HG02885 (cell line): ENCODE measurements at regions not wholly inside any gene's neighbourhood (a gene's known extent, or its start where the extent isn't known, plus 50 kb on each side); places are given as distances from the start of the nearest gene placed in this dataset.

ENCODE experiments used
- ATAC-seq: cut with Tn5 transposase; IDR thresholded peaks from one replicate; pipeline ENCODE4 v1.9.1; 2021; ENCODE audit warnings: mild to moderate bottlenecking; ENCODE audit not compliant: unreplicated experiment, poor library complexity

DNA sequence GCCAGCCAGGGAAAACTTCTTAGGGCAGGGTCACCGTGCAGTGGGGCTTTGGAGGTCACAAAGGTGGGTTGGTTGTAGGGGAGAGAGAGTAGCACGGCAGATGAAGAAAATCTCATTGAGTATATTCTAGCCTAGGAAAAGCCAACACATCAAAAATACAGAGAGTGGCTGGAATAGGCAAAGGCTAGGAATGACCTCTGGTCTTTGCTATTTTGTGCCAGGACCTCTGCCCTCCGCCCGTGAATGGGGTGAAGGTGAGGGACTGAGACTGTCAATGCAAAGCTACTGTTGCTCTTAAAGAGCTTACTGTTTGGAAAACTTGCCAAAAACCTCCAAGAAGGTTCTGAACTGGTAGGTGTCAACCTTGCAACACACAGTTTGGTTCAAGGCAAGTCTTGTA lies 346.7 kb downstream of the CDH26 start:
- ATAC-seq, result no peak

DNA sequence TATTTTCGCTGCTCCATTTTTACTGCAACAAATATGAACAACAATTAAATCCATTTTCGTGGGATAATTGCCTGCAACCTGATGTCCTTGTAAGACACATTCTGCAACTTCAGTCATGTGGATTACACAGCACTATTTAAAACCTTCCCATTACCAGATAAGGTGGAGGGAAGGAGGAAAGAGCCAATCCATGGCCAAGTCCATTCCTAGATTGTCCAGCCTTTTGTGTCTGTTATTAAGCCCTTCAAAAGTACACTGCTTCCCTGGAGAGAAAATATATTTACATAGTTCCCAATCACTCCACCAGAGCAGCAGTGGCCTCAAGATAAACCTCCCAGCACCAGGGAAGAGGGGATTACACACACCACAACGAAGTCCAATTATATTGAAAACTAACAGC lies 347.9 kb downstream of the CDH26 start:
- no peak for ATAC-seq

DNA sequence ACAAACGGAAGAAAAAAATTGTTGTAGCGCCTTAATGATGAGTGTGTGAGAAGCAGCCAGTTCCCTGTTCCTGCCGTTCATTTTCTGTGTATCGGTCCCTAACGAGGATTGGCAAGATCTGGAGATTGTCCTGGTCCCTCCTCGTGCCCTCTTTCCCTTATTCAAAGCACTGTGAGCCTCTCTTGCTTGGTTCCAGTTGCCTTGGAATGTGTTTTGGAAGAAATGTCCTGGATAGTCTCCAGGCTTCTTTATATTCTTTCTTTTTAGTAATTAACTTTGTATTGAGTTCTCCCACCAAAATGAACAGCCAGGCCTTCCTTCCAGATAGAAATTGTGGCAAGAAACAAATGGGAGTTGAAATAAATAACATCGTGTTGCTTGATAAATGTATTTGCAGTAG lies 348.3 kb downstream of the CDH26 start:
- no peak for ATAC-seq

DNA sequence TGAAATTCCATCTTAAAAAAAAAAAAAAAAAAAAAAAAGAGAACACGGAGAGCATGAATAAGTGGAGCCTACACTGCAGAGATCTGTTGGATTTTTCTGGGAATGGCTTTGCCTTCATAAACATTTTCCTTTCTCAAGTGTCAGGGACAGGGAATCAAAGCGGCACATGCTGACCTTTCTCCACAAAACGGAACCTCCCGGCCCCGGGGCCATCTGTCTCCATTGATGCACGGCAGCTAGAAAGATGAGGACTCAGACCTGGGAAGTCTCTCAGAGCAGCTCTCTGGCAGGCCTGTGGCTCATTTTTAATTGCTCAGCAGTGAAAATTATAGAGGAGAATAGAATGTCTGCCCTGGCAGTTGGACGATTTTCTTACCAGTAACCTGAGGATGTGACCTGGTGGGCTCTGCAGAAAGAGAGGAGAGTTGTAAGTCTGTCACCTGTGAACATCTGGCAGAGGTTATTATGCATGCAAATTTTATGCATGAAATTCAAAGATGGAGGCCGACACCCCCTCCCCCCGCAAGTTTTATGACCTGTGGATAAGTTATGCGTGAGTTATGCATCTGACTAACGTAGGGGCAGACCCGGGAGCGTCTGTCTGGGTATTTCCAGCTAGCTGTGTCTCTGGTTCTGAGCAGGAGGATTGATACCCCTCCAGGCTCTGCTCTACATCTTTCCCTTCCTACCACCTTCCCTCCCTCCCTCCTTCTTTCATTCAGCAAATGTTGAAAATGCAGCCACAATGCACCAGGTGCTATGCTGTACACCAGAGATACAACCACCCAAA lies 352.5 kb downstream of the CDH26 start:
- no peak for ATAC-seq

DNA sequence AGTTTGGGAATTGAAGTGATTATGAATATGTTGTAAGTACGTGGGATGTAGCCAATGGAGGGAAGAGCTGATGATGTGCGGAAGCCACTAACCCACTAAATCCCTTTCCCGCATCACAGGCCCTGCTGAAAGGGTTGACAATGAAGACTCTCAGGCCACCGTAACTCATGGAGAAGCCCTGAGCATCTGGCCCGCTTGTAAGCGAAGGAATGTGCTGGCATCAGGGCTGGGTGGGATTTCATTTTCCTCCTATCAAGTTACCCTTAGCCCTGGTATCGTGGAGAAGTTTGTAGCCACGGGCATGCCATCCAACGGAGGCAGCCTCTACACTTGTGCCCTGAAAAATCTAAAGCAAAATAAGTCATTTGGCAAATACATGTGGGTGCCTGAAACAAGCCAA lies 355.0 kb downstream of the CDH26 start:
- no peak for ATAC-seq

DNA sequence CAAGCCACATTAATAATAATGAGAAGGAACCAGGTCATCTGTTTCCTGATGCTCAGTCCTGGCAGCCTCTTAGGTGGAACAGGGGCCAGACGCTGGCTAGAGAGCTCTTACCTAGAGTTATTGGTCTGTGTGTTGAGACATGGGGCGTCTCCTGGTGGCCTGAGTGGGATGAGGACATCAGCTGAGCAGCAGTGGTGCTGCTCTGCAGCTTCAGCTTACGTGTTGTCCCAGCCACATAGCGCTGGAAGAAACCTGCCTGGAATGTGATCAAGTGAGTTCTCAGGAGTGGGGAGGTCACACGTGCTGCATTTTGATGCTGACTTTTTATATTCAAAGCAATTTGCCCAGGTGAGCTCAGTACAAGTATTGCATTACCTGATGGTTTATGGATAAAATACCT lies 355.4 kb downstream of the CDH26 start:
- no peak for ATAC-seq

DNA sequence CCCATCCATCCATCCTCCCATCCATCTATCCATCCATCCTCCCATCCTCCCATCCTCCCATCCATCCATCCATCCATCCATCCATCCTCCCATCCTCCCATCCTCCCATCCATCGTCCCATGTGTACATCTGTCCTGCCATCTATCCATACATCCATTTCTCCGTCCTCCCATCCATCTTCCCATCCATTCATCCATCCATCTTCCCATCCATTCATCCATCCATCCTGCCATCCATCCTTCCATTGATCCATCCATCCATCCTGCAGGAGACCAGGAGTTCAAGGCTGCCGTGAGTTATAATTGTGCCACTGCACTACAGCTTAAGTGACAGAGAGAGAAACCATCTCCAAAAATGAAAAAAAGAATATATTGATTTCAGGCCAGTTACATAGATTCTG lies 356.5 kb downstream of the CDH26 start:
- no peak for ATAC-seq

DNA sequence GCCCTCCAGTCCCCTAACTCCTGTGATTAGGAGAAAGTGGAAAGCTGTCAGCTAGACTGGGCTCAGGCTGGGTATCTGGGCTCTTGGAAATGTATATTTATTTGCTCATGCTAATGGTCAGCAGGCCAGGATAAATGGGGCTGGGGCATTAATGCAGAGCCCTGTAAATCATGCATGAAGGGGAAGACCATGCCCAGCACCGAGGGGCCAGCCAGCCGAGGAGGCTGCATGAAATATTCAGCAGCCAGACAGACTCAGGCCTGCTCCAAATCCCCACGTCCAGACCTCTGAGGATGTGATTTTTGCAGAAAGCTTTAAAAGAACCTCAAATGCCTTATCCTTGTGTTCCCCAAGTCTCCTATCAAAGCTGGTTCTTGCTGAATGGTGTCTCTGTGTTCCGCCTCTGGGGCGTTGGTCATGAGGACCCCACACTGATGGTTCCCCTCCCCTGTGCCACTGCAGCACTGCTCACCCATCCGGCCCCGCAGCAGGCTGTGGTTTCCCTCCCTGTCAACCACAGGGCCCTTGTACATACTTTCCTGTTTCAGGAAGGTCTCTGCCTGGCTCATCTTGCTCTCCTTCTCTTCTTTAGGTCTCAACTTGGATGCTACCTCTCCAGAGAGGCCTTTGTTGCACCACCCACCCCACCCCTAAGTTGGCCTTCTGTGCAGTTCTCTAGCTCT lies 358.4 kb downstream of the CDH26 start:
- ATAC-seq, result no peak

DNA sequence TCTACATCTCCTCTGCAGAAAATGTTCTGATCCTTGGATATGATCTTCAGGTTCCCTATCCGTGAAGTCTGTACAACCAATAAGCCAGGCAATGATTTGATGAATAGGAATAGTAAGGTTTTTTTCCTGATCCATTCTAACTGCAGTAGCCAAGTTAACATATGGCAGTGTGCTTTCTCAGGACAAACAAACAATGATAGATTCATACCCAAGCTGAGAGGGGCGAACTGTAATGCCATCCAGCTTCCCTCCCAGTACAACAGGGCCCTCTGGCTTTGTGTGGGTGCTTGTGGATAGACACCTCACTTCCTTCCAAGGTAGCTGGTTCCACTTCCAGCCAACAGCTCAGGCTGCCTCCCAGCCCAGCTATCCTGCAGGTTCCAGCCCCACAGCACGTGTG lies 359.2 kb downstream of the CDH26 start:
- ATAC-seq, result no peak

DNA sequence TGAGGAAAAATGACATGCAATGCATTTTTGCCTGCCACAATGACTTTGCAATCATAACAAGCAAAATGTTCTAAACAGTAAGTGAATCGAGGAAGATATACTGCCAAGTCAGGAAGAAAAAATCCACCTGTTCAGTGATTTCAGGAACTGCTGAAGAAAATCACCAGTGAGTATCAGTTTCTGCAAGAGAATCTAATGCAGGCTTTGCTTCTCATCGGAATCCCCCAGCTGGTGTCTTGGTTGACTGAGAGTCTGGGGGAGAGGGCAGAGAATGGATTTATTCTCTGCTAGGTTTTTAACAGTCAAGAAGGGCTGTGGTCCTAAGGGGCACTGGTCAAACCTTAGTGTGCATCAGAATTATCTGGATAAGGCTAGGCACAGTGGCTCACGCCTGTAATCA lies 363.4 kb downstream of the CDH26 start:
- no peak for ATAC-seq

DNA sequence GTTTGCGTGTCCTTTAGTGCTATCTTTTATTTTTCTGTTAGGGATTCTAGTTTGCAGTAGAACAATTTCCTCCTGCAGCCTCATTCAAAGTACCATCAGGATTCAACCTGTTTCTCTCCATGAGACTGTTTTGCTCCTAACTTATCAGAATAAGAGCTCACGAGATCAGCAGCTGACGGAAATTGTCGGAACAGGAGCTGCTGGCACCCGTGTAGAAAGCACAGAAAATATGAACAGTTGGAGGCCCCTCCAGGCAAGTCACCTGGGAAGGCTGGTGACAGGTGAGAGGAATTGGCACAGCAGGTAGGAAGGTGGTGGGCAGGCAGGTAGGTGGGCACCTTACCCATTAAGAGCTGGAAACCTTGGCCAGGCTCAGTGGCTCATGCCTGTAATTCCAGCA lies 368.6 kb downstream of the CDH26 start:
- no peak for ATAC-seq

DNA sequence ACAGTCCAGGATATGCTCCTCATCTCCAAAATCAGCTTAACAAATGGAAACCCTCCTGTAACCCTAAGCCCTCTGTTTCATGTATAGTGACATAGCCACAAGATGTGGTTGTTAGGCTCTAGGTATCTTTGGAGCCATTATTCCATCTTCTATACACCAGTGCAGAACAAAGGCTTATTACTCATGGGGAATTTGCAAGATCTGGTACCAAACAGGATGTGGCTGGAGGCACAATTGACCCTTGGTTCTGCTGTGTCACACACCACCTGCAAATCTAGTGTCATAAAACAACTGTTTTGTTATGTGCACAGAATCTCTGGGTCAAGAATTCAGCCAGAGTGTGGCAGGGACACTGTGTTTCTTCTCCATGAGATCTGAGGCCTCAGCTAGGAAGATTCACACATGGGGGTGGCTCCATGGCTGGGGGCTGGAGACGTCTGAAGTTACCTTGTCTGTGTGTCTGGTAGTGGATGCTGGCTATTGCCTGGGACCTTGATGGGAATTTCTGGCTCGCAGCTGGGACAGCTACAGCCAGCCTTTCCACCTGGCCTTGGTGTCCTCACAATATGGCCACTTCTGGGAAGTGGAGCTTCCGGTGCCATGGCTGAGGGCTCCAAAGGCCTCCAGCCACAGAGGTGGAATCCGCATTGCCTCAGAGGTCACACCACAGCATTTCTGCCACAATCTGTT lies 369.9 kb downstream of the CDH26 start:
- ATAC-seq, result no peak

DNA sequence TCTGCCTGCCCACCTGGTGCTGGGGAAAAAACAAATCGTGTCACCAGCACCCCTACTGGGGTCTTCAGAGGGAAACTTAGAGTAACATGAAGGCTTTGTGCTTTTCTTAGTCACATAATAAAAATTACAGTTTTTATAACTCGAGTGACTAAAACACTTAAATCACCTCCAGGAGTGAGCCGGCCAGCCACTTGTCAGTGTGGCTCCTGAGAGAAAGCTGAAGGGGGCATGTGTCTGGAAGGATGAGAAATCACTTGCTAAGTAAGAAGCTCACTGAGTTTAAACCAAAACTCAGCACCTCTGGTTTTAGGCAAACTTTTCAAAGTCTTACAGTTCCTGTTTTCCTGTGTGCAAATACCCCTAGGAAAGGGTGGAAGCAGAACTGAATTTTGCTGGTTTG lies 372.2 kb downstream of the CDH26 start:
- no peak for ATAC-seq

DNA sequence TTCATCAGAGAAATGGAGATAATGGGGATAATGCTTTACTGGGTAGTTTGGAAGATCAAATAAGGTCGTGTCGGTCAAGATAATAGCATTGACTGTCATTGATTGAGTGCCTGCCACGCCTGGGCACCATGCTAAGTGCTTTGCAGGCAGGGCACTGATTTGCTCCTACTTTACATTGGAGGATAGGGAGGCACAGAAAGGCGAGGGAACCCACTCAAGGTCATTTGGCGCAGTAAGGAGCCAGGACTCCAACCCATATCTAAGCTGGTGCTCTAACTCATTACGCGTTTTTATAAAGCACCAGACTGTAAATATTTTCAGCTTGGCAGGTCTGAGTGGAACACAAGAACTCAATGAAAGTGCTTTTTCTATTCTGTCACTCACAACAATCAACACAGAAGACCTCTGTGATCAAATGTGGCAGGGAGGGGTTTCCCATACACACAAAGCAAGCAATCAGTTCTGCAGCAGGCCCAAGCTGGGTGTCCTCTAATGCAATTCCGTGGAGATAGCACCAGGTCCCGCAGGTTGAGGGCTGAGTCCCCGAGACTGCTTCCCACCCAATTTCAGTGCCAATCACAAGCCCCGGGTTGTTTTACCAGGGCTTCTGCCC lies 373.6 kb downstream of the CDH26 start:
- ATAC-seq, result no peak

DNA sequence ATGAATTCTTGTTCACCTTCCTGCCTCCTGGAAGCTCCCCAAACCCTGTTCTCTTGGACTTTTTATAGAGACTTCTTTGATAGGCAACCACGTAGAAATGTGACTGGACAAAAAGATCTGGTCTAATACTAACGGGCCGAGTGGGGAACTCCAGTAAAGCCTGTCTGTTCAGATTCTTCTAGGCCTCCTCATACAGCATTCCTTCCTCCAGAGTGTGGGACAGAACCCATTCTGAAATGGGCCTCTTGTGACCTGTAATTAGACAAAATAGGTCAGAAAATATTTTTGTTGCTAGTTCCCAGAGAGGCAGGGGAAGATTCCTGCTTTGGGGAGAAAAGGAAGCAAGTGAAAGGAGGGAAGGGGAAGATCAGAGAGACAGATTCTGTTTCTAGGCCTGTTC lies 374.3 kb downstream of the CDH26 start:
- no peak for ATAC-seq

DNA sequence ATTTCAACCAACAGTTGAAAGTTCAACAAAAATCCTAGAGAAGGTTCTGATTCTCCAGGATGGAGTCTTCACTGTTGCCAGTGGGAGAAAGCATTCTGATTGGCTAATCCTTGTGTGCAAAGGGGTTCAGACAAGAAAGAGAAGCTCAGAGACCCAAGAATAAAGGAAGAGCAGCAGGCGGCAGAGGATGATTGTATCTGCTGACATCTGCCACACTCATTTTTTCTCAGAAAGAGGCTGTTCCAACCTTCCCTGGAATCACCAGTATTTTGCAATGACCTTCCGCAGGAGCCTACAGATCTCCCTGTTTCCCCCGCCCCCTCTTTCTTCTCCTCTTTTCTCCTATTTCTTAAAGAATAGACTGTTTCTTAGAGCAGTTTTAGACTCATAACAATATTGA lies 376.7 kb downstream of the CDH26 start:
- no peak for ATAC-seq

DNA sequence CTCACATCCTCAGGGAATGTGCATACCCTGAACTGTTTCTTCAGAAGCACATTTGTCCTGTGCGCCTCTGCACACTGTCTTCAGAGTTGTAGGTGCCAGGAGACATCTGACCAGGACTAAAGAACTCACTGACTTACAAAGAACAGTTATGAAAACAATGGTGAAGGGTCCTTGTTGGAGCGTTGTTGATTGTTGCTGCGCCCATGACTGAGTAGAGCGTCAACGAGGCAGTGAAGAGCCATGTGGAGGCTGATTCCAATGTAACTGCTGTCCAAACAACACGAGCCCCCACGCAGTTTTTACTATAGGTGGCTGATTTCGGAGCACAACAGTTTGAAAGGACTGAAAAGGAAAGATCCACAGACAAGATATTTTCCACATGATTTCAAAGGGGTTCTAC lies 380.3 kb downstream of the CDH26 start:
- ATAC-seq, result no peak

DNA sequence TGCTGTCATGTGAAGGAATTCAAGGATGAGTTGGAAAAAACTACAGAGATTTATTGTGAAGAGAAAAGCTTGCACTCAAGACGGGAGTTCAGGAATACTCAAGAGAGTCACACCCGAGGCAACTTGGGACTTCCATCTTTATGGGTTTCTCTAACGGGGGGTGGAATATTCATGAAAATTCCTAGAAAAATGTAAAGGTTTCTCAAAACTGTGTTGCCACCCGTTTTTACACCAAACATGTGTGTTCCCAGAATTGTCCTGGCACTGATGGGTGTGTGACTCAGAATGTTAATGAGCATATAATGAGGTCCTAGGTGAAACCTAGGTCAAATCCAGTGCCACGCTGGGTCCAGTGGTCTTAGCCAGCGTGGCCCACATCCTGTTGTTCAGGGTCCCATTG lies 381.5 kb downstream of the CDH26 start:
- no peak for ATAC-seq

DNA sequence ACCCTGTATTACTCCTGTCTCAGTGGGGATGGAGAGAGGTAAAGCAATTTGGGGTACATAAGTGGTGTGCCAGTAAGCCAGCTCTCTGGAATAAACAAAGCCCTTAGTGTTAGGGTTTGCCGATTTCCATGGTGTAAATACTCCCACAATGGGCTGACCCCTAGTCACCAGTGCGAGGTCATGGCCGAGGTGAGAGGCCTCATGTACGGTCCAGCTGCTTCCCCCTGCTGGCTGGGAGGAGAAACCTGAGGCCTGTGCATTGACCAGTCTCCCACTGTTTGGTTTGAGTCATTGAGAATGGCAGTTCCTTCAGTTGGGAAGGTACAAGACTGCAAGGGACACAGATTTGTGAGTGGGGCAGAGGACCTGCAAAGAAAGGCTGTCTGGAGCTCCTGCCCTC lies 382.0 kb downstream of the CDH26 start:
- ATAC-seq, result no peak

DNA sequence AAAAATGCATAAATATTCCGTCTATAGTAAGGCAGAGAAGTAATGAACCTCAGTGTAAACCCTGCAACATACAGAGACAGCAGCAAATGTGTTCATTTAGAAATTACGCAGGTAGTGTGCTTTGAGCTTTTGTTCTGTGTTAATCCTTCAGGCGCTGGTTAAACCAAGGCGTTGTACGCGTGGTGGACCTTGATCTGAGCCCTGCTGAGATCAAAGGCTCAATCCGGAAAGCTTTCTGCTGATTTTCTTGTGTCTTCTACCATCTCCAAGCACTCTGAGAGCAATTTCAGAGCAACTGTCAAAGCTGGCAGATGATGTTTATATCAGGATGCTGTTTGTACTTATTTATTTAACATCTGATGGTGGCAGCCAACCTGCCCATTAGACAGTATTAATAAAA lies 382.8 kb downstream of the CDH26 start:
- no peak for ATAC-seq

DNA sequence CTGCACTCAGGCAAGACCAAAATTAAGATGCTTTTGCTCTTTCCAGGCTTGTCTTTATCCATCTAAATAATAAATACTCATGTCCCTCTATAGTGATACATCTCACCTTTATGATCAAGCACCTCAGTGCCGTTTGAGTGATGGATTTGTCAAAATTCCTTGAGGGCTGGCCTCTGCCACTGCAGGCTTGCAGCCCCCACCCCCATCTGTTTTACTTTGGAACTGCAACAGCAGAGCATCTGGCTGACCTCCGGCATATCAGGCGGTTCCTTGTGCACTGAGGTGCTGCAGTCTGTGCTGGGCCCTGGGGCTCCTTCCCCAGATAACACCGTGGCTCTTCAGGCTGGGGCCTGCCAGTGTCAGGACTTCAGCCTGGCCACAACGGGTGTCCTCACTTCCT lies 386.9 kb downstream of the CDH26 start:
- no peak for ATAC-seq
